ENCODE measurements at regions not wholly inside any gene's neighbourhood (a gene's known extent, or its start where the extent isn't known, plus 50 kb on each side); places are given as distances from the start of the nearest gene placed in this dataset.

- ATAC-seq (replicated peaks; ENCODE audit: extremely low read depth, poor library complexity, severe bottlenecking) (no peak), DNase-seq (ENCODE audit: low spot score in 2 of 2) (no peak)
- no peaks in the 10 kb centered on the region for H3K9me3 Mint-ChIP-seq
- peaks cover 53% of the 10 kb centered on the region for H3K27me3 Mint-ChIP-seq
- no peaks in the 10 kb centered on the region for H3K4me1 Mint-ChIP-seq
- no peak overlapping the region for H3K27ac Mint-ChIP-seq (ENCODE audit: low read depth)
- no peaks in the 10 kb centered on the region for H3K36me3 Mint-ChIP-seq (ENCODE audit: insufficient read depth)
- no peak overlapping the region for H3K4me3 Mint-ChIP-seq
Measured at GRCh38 chr3:102307442-102307841, 127.4 kb upstream of the ZPLD1 start.

GRCh38 chr3:102329066-102329465 is 105.7 kb upstream of the ZPLD1 start:
- no peaks in the 10 kb centered on the region for H3K9me3 Mint-ChIP-seq
- no peak for DNase-seq (ENCODE audit: low spot score in 2 of 2)

GRCh38 chr3:102329561-102329960 is 105.3 kb upstream of the ZPLD1 start:
- ATAC-seq (replicated peaks; ENCODE audit: extremely low read depth, poor library complexity, severe bottlenecking) (no peak), DNase-seq (ENCODE audit: low spot score in 2 of 2) (no peak)
- Mint-ChIP-seq H3K4me1 (no peaks in the 10 kb centered on the region), H3K4me3 (no peak overlapping the region), H3K9me3 (no peaks in the 10 kb centered on the region), H3K27me3 (peaks cover 10% of the 10 kb centered on the region), H3K36me3 (ENCODE audit: insufficient read depth) (no peaks in the 10 kb centered on the region), H3K27ac (ENCODE audit: low read depth) (no peak overlapping the region)

More at GRCh38 chr3:102329066-102329465, 105.7 kb upstream of the ZPLD1 start:
- H3K4me1 Mint-ChIP-seq, result no peaks in the 10 kb centered on the region
- peaks cover 10% of the 10 kb centered on the region for H3K27me3 Mint-ChIP-seq
- H3K27ac Mint-ChIP-seq (ENCODE audit: low read depth), result no peak overlapping the region
- no peak overlapping the region for H3K4me3 Mint-ChIP-seq
- no peak for ATAC-seq (replicated peaks; ENCODE audit: extremely low read depth, poor library complexity, severe bottlenecking)
- H3K36me3 Mint-ChIP-seq (ENCODE audit: insufficient read depth), result no peaks in the 10 kb centered on the region

- no peaks in the 10 kb centered on the region for H3K36me3 Mint-ChIP-seq (ENCODE audit: insufficient read depth)
- H3K4me1 Mint-ChIP-seq, result no peaks in the 10 kb centered on the region
- no peak overlapping the region for H3K4me3 Mint-ChIP-seq
- DNase-seq (ENCODE audit: low spot score in 2 of 2), result no peak
- ATAC-seq (replicated peaks; ENCODE audit: extremely low read depth, poor library complexity, severe bottlenecking), result no peak
- H3K27ac Mint-ChIP-seq (ENCODE audit: low read depth), result no peak overlapping the region
- no peaks in the 10 kb centered on the region for H3K9me3 Mint-ChIP-seq
- peaks cover 10% of the 10 kb centered on the region for H3K27me3 Mint-ChIP-seq
Measured at GRCh38 chr3:102332205-102332604, 102.6 kb upstream of the ZPLD1 start.

GRCh38 chr3:102332934-102333333 is 101.9 kb upstream of the ZPLD1 start:
- no peaks in the 10 kb centered on the region for H3K4me1 Mint-ChIP-seq
- H3K27me3 Mint-ChIP-seq, result peaks cover 10% of the 10 kb centered on the region
- H3K36me3 Mint-ChIP-seq (ENCODE audit: insufficient read depth), result no peaks in the 10 kb centered on the region
- H3K27ac Mint-ChIP-seq (ENCODE audit: low read depth), result no peak overlapping the region
- no peak overlapping the region for H3K4me3 Mint-ChIP-seq
- no peak for DNase-seq (ENCODE audit: low spot score in 2 of 2)
- H3K9me3 Mint-ChIP-seq, result no peaks in the 10 kb centered on the region
- ATAC-seq (replicated peaks; ENCODE audit: extremely low read depth, poor library complexity, severe bottlenecking), result no peak

GRCh38 chr3:102336130-102336529 is 98.7 kb upstream of the ZPLD1 start:
- no peak overlapping the region for H3K4me3 Mint-ChIP-seq
- H3K4me1 Mint-ChIP-seq, result no peaks in the 10 kb centered on the region
- H3K27me3 Mint-ChIP-seq, result peaks cover 10% of the 10 kb centered on the region

GRCh38 chr3:102339671-102340070 is 95.1 kb upstream of the ZPLD1 start:
- peaks cover 5% of the 10 kb centered on the region for H3K27me3 Mint-ChIP-seq
- ATAC-seq (replicated peaks; ENCODE audit: extremely low read depth, poor library complexity, severe bottlenecking) (no peak), DNase-seq (ENCODE audit: low spot score in 2 of 2) (no peak)
- H3K4me1 Mint-ChIP-seq, result no peaks in the 10 kb centered on the region
- H3K4me3 Mint-ChIP-seq, result no peak overlapping the region
- no peaks in the 10 kb centered on the region for H3K9me3 Mint-ChIP-seq
- no peak overlapping the region for H3K27ac Mint-ChIP-seq (ENCODE audit: low read depth)
- H3K36me3 Mint-ChIP-seq (ENCODE audit: insufficient read depth), result no peaks in the 10 kb centered on the region

More at GRCh38 chr3:102336130-102336529, 98.7 kb upstream of the ZPLD1 start:
- no peak for DNase-seq (ENCODE audit: low spot score in 2 of 2)
- H3K9me3 Mint-ChIP-seq, result no peaks in the 10 kb centered on the region
- H3K36me3 Mint-ChIP-seq (ENCODE audit: insufficient read depth), result no peaks in the 10 kb centered on the region
- H3K27ac Mint-ChIP-seq (ENCODE audit: low read depth), result no peak overlapping the region
- ATAC-seq (replicated peaks; ENCODE audit: extremely low read depth, poor library complexity, severe bottlenecking), result no peak

GRCh38 chr3:102346897-102347296 is 87.9 kb upstream of the ZPLD1 start:
- Mint-ChIP-seq H3K27me3 (peaks cover 21% of the 10 kb centered on the region), H3K4me1 (no peaks in the 10 kb centered on the region), H3K9me3 (no peaks in the 10 kb centered on the region), H3K4me3 (no peak overlapping the region), H3K36me3 (ENCODE audit: insufficient read depth) (no peaks in the 10 kb centered on the region), H3K27ac (ENCODE audit: low read depth) (no peak overlapping the region)
- no peak for DNase-seq (ENCODE audit: low spot score in 2 of 2)
- no peak for ATAC-seq (replicated peaks; ENCODE audit: extremely low read depth, poor library complexity, severe bottlenecking)

- no peak overlapping the region for H3K4me3 Mint-ChIP-seq
- no peak for DNase-seq (ENCODE audit: low spot score in 2 of 2)
- no peaks in the 10 kb centered on the region for H3K9me3 Mint-ChIP-seq
- no peaks in the 10 kb centered on the region for H3K36me3 Mint-ChIP-seq (ENCODE audit: insufficient read depth)
- H3K27me3 Mint-ChIP-seq, result peaks cover 21% of the 10 kb centered on the region
- no peak overlapping the region for H3K27ac Mint-ChIP-seq (ENCODE audit: low read depth)
- H3K4me1 Mint-ChIP-seq, result no peaks in the 10 kb centered on the region
- ATAC-seq (replicated peaks; ENCODE audit: extremely low read depth, poor library complexity, severe bottlenecking), result no peak
Measured at GRCh38 chr3:102348904-102349303, 85.9 kb upstream of the ZPLD1 start.

GRCh38 chr3:102353148-102353547 is 81.7 kb upstream of the ZPLD1 start:
- Mint-ChIP-seq H3K27me3 (no peaks in the 10 kb centered on the region), H3K36me3 (ENCODE audit: insufficient read depth) (no peaks in the 10 kb centered on the region), H3K4me3 (no peak overlapping the region), H3K27ac (ENCODE audit: low read depth) (no peak overlapping the region), H3K4me1 (no peaks in the 10 kb centered on the region), H3K9me3 (no peaks in the 10 kb centered on the region)
- DNase-seq (ENCODE audit: low spot score in 2 of 2), result no peak
- no peak for ATAC-seq (replicated peaks; ENCODE audit: extremely low read depth, poor library complexity, severe bottlenecking)

- Mint-ChIP-seq H3K9me3 (no peaks in the 10 kb centered on the region), H3K27me3 (no peaks in the 10 kb centered on the region), H3K27ac (ENCODE audit: low read depth) (no peak overlapping the region), H3K36me3 (ENCODE audit: insufficient read depth) (no peaks in the 10 kb centered on the region), H3K4me1 (no peaks in the 10 kb centered on the region), H3K4me3 (no peak overlapping the region)
- DNase-seq (ENCODE audit: low spot score in 2 of 2) (no peak), ATAC-seq (replicated peaks; ENCODE audit: extremely low read depth, poor library complexity, severe bottlenecking) (no peak)
Measured at GRCh38 chr3:102353805-102354204, 81.0 kb upstream of the ZPLD1 start.

- no peak overlapping the region for H3K4me3 Mint-ChIP-seq
- H3K9me3 Mint-ChIP-seq, result no peaks in the 10 kb centered on the region
- no peak for ATAC-seq (replicated peaks; ENCODE audit: extremely low read depth, poor library complexity, severe bottlenecking)
- no peak for DNase-seq (ENCODE audit: low spot score in 2 of 2)
- no peaks in the 10 kb centered on the region for H3K27me3 Mint-ChIP-seq
- no peak overlapping the region for H3K27ac Mint-ChIP-seq (ENCODE audit: low read depth)
- no peaks in the 10 kb centered on the region for H3K4me1 Mint-ChIP-seq
- H3K36me3 Mint-ChIP-seq (ENCODE audit: insufficient read depth), result no peaks in the 10 kb centered on the region
Measured at GRCh38 chr3:102354818-102355515, 79.8 kb upstream of the ZPLD1 start.

- H3K4me3 Mint-ChIP-seq, result no peak overlapping the region
- H3K36me3 Mint-ChIP-seq (ENCODE audit: insufficient read depth), result no peaks in the 10 kb centered on the region
- no peak overlapping the region for H3K27ac Mint-ChIP-seq (ENCODE audit: low read depth)
- ATAC-seq (replicated peaks; ENCODE audit: extremely low read depth, poor library complexity, severe bottlenecking), result no peak
- no peaks in the 10 kb centered on the region for H3K9me3 Mint-ChIP-seq
- no peaks in the 10 kb centered on the region for H3K4me1 Mint-ChIP-seq
- H3K27me3 Mint-ChIP-seq, result no peaks in the 10 kb centered on the region
- DNase-seq (ENCODE audit: low spot score in 2 of 2), result no peak
Measured at GRCh38 chr3:102356506-102356905, 78.3 kb upstream of the ZPLD1 start.
